KMS-11 (cell line): ENCODE measurements at regions not wholly inside any gene's neighbourhood (a gene's known extent, or its start where the extent isn't known, plus 50 kb on each side); places are given as distances from the start of the nearest gene placed in this dataset.

ENCODE experiments used
- H2AFZ ChIP-seq: fragments of 200-600 bp; sonication (generic); 2 replicates; pipeline ENCODE4 v1.6.1; 2016; ENCODE audit warnings: antibody characterized with exemption, mixed run types, low read depth
- H3K27ac ChIP-seq: fragments of 200-600 bp; sonication (generic); 2 replicates; pipeline ENCODE4 v1.6.1; 2016; ENCODE audit warnings: mild to moderate bottlenecking, mixed run types
- H3K27me3 ChIP-seq: fragments of 200-600 bp; sonication (generic); 2 replicates; pipeline ENCODE4 v1.6.1; 2017; ENCODE audit warnings: mild to moderate bottlenecking, low read depth, mixed run types, moderate library complexity; ENCODE audit not compliant: insufficient read depth
- H3K36me3 ChIP-seq: fragments of 200-600 bp; sonication (generic); 2 replicates; pipeline ENCODE4 v1.6.1; 2017; ENCODE audit warnings: mild to moderate bottlenecking, mixed run types; ENCODE audit not compliant: insufficient read depth
- H3K4me1 ChIP-seq: fragments of 200-600 bp; sonication (generic); 2 replicates; pipeline ENCODE4 v1.6.1; 2016; ENCODE audit warnings: mild to moderate bottlenecking, low read depth, mixed run types; ENCODE audit not compliant: poor library complexity, severe bottlenecking
- H3K4me2 ChIP-seq: fragments of 200-600 bp; sonication (generic); 2 replicates; pipeline ENCODE4 v1.7.0; 2016; ENCODE audit warnings: mild to moderate bottlenecking, mixed run types
- H3K4me3 ChIP-seq: fragments of 200-600 bp; sonication (generic); IDR thresholded peaks from 2 replicates; pipeline ENCODE4 v1.6.1; 2017; ENCODE audit warnings: low read depth, low read length, mixed read lengths; ENCODE audit not compliant: insufficient read depth
- H3K79me2 ChIP-seq: fragments of 200-600 bp; sonication (generic); 2 replicates; pipeline ENCODE4 v1.6.1; 2016; ENCODE audit warnings: low read depth, mixed run types; ENCODE audit not compliant: insufficient read depth
- H3K9ac ChIP-seq: fragments of 200-600 bp; sonication (generic); 2 replicates; pipeline ENCODE4 v1.6.1; 2016; ENCODE audit warnings: mild to moderate bottlenecking, mixed run types
- H4K20me1 ChIP-seq: fragments of 200-600 bp; sonication (generic); 2 replicates; pipeline ENCODE4 v1.6.1; 2016; ENCODE audit warnings: mild to moderate bottlenecking, mixed run types; ENCODE audit not compliant: insufficient read depth
- TF ChIP-seq, protein P1 (sequence below): fragments of 200-600 bp; sonication (generic); conservative IDR thresholded peaks from 2 replicates; pipeline ENCODE4 v1.6.1; 2017; ENCODE audit warnings: low read depth, mild to moderate bottlenecking, antibody characterized with exemption, low read length, moderate library complexity, mixed read lengths

DNA sequence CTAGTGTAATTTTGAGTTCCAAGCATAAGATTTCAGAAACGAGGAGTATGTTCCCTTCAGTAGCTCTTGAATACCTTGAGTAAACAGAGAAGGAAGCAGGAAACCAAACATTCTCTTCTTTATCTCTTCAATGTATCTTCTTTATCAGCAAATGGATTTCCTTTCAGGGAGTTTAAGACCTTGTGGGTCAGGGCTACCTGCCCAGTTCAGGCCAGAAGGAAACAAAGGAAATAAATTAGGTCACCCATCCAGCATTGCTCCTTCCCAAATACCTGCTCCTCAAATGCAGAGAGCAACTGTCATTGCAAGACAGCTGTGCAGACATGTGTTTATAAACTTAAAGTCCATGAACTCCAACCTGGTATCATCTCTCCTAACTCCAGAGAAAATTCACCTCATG is 130.1 kb upstream of the SOD1 start:
- H3K4me3 ChIP-seq, result no peak overlapping the region
- H3K9ac ChIP-seq, result no peak overlapping the region
- H3K4me1 ChIP-seq, result no peaks in the 10 kb centered on the region
- TF ChIP-seq, protein P1, sequence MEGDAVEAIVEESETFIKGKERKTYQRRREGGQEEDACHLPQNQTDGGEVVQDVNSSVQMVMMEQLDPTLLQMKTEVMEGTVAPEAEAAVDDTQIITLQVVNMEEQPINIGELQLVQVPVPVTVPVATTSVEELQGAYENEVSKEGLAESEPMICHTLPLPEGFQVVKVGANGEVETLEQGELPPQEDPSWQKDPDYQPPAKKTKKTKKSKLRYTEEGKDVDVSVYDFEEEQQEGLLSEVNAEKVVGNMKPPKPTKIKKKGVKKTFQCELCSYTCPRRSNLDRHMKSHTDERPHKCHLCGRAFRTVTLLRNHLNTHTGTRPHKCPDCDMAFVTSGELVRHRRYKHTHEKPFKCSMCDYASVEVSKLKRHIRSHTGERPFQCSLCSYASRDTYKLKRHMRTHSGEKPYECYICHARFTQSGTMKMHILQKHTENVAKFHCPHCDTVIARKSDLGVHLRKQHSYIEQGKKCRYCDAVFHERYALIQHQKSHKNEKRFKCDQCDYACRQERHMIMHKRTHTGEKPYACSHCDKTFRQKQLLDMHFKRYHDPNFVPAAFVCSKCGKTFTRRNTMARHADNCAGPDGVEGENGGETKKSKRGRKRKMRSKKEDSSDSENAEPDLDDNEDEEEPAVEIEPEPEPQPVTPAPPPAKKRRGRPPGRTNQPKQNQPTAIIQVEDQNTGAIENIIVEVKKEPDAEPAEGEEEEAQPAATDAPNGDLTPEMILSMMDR, result no peak
- H3K79me2 ChIP-seq, result no peaks in the 10 kb centered on the region
- no peak overlapping the region for H2AFZ ChIP-seq
- no peak overlapping the region for H3K4me2 ChIP-seq
- H4K20me1 ChIP-seq, result no peaks in the 10 kb centered on the region
- no peaks in the 10 kb centered on the region for H3K27me3 ChIP-seq
- H3K36me3 ChIP-seq, result no peaks in the 10 kb centered on the region
- H3K27ac ChIP-seq, result no peak overlapping the region

DNA sequence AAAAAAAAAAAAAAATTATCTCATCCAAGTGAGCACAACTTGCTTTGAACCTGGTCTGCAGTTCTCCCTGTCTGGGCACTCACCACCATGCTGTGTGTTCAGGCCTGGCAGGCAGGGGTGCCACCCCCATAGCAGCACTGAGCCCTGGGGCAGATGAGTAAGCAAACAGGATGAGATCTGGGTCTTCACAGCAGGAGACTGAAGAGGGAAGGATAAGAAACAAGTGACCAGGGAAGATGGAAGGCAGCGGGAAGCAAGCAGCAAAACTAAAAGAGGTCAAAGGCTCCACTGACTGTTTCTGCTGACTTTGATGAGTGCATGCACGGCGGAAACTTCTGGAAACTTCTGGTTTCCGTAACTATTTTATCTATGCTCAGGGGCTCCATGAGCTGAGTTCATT is 133.5 kb upstream of the SOD1 start:
- Histone ChIP-seq H2AFZ (no peak overlapping the region), H4K20me1 (no peaks in the 10 kb centered on the region), H3K27me3 (no peaks in the 10 kb centered on the region), H3K36me3 (no peaks in the 10 kb centered on the region), H3K4me3 (no peak overlapping the region), H3K4me2 (no peak overlapping the region), H3K9ac (no peak overlapping the region), H3K27ac (no peak overlapping the region), H3K4me1 (no peaks in the 10 kb centered on the region), H3K79me2 (no peaks in the 10 kb centered on the region)
- TF ChIP-seq, protein P1, result no peak

DNA sequence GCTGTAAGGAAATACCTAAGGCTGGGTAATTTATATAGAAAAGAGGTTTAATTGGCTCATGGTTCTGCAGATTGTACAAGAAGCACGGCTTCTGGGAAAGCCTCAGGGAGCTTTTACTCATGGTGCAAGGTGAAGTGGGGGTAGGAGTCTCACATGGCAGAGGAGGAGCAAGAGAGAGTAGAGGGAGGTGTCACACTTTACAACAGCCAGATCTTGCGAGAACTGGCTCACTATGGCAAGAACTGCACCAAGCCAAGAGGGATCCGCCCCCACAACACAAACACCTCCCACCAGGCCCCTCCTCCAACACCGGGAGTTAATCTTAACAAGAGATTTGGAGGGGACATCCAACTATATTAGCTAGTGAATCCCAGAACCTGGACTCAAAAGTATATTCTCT is 135.4 kb upstream of the SOD1 start:
- TF ChIP-seq, protein P1, result no peak
- no peak overlapping the region for H3K9ac ChIP-seq
- H3K36me3 ChIP-seq, result no peaks in the 10 kb centered on the region
- H3K27ac ChIP-seq, result no peak overlapping the region
- H2AFZ ChIP-seq, result no peak overlapping the region
- H3K4me3 ChIP-seq, result no peak overlapping the region
- no peak overlapping the region for H3K4me2 ChIP-seq
- no peaks in the 10 kb centered on the region for H4K20me1 ChIP-seq
- H3K4me1 ChIP-seq, result no peaks in the 10 kb centered on the region
- no peaks in the 10 kb centered on the region for H3K79me2 ChIP-seq
- no peaks in the 10 kb centered on the region for H3K27me3 ChIP-seq

DNA sequence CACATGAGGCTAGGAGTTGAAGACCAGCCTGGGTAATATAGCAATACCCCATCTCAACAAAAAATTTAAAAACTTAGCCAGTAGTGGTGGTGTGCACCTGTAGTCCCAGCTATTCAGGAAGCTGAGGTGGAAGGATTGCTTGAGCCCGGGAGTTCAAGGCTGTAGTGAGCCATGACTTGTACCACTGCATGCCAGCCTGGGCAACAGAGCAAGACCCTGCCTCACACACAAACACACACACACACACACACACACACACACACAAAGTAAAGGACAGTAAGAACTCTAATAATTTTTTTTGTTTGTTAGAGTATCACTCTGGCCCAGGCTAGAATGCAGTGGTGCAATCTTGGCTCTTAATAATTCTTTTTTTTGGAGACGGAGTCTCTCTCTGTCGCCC is 138.0 kb upstream of the SOD1 start:
- H3K79me2 ChIP-seq, result no peaks in the 10 kb centered on the region
- no peak overlapping the region for H3K4me3 ChIP-seq
- H3K4me2 ChIP-seq, result no peak overlapping the region
- no peak overlapping the region for H2AFZ ChIP-seq
- H3K27ac ChIP-seq, result no peak overlapping the region
- H4K20me1 ChIP-seq, result no peaks in the 10 kb centered on the region
- H3K36me3 ChIP-seq, result no peaks in the 10 kb centered on the region
- peaks cover 8% of the 10 kb centered on the region for H3K4me1 ChIP-seq
- no peaks in the 10 kb centered on the region for H3K27me3 ChIP-seq
- TF ChIP-seq, protein P1, result no peak
- no peak overlapping the region for H3K9ac ChIP-seq
